GM21825 (cell line): ENCODE measurements at regions not wholly inside any gene's neighbourhood (a gene's known extent, or its start where the extent isn't known, plus 50 kb on each side); places are given as distances from the start of the nearest gene placed in this dataset.

Experiments
- ATAC-seq: cut with Tn5 transposase; IDR thresholded peaks from one replicate; pipeline ENCODE4 v1.9.1; 2021; ENCODE audit warnings: mild to moderate bottlenecking, moderate library complexity; ENCODE audit not compliant: unreplicated experiment

DNA sequence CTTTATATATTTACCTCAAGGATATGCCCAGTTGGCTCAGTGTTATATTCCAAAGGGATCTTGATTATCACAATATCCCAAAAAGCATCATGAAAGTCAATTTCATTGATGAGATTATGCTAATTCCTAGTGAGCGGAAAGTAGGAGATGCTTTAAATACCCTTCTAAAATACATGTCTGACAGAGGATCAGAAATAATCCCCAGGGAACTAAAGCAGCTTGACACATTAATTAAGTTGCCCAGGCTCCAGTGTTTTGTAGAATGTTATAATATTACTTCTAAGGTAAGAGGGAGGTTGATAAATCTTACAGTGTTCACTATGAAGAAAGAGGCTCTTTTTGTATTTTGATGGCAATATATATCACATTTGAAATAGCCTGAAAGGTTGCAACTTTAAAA lies 767.5 kb upstream of the ROBO1 start:
- ATAC-seq = no peak

DNA sequence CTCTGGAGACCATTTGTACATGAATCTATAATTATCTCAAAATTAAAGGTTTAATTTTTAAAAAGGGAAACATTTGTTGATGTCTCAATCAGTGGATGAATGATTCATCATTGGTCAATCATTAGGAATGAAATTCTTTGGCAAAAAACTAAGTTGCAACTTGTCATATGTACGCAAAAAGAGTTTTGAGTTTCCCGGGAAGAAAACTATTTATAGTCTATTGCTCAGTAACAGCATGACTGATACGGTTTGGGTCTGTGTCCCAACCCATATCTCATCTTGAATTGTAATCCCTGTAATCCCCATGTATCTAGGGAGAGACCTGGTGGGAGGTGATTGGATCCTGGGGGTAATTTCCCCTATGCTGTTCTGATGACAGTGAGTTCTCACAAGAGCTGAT lies 765.8 kb upstream of the ROBO1 start:
- no peak for ATAC-seq

DNA sequence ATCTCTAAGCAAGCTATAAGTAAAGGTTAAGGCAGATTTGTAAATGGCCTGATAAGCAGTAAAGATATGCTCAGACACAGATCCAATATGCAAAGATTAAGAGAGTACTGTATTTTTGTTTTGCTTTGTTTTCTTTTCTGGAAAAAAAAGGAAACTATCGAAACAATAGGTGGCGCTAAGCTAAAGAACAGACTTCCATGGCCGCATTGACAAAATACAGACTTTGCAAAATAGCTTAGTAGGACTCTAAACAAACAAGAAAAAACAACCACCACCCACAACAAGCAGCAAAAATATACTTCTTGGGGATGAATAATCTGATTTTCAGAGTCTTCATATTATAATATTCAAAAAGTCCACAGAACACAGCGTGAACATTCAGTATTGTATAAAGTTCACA lies 758.4 kb upstream of the ROBO1 start:
- ATAC-seq = no peak

DNA sequence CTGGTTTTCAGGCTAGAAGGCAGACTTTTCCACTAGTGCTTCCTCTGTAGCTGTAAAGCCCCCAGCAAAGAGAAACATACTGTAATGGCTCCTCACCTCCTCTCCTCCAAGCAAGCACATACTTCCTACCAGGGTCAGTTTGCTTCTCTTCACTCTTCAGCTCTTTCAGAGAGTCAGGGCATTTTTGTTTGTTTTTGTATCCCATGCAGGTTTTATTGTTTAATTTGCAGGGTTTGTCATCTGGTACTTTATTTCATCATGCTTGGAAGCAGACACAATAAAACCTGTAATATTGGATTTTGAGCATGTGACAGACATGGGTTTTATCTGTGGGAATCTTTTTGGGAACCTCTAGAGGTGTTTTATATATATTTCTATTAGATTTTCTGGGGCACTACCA lies 753.3 kb upstream of the ROBO1 start:
- ATAC-seq = no peak

DNA sequence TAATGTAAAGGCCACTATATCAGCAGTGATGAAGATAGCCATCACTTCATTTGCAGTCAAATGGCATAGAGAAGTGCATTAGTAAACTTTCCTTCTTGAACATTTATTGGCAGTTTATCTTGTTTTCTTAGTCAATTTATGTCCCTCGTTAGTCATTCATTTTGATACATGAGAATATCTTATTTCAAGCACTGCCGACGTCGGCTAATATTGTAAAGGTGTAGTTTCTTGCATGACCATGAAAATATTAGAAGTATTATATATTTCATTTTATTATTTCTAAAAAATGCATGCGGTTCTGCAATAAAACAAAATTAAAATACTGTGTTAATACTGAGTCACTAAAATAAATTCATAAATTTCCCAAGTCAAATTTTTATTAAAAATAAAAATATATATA lies 751.6 kb upstream of the ROBO1 start:
- ATAC-seq = no peak

DNA sequence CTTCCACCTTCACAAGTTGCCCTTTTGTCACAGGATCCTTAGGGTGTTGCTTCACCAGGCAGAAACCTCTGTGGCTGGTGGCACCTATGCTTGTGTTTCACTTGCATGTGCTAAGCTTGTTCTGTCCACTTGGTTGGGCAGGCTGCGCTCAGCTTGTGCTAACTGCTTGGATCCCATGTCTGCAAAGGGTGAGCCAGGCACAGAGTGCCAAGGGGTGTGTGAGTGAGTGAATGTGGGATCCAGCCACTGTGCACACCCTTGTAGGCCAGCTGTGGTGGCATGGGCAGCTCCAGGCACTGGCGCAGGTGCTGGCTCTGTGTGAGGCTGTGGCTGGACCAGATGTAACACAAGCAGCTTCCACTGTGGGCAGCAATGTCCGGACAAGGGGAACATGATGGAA lies 728.7 kb upstream of the ROBO1 start:
- no peak for ATAC-seq

DNA sequence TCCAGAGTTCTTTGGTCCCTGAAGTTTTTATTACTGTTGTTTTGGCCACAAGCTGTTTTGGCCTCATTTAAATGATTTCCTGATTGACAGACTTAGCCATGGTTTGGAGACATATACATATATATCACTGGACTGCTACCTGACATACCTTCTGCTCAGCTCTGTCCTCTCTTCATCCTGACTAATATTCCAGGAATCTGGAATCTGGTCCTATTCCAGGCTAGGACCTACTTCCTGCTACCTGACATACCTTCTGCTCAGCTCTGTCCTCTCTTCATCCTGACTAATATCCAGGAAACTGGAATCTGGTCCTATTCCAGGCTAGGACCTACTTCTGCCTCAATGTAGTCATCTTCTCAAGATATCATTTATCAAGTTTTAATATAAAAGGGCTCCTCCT lies 724.4 kb upstream of the ROBO1 start:
- ATAC-seq = no peak

DNA sequence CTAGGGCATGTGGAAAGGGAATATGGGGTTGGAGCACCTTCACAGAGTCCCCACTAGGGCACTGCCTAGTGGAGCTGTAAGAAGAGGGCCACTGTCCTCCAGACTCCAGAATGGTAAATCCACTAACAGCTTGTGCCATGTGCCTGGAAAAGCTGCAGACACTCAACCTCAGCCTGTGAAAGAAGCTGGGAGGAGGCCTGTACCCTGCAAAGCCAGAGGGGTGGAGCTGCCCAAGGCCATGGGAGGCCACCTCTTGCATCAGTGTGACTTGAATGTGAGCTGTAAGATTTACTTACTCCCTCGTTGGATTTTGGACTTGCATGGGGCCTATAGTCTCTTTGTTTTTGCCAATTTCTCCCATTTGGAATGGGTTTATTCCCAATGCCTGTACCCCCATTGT lies 705.2 kb upstream of the ROBO1 start:
- no peak for ATAC-seq

DNA sequence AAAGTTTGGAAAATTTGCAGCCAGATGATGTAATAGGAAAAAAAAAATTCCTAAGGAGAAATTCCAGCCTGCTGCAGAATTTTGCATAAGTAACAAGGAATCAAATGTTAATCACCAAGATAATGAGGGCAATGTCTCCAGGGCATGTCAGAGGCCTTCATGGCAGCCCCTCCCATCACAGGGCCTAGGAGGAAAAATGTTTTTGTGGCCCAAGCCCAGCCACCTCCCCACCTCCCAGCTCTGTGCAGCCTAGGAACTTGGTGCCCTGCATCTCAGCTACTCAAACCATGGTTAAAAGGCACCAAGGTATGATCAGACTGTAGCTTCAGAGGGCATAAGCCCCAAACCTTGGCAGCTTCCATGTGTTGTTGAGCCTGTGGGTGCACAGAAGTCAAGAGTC lies 704.7 kb upstream of the ROBO1 start:
- ATAC-seq = no peak

DNA sequence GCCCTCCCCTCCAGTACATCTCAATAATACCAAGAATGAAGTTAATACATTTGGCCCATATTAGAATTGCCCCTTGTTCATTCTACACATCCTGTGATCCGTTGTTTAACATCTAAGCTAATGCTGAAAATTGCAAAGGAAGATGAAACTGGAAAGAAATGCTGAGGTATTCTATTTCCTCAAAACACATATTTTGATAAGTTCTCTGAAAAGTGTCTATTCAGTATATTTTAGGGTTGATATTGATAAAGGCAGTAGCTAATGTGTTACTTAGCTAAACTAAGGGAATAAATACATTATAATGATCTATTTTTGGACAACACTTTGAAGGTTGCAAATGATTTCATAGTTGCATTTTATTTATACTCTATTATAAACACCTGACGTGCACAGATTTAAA lies 702.6 kb upstream of the ROBO1 start:
- no peak for ATAC-seq

DNA sequence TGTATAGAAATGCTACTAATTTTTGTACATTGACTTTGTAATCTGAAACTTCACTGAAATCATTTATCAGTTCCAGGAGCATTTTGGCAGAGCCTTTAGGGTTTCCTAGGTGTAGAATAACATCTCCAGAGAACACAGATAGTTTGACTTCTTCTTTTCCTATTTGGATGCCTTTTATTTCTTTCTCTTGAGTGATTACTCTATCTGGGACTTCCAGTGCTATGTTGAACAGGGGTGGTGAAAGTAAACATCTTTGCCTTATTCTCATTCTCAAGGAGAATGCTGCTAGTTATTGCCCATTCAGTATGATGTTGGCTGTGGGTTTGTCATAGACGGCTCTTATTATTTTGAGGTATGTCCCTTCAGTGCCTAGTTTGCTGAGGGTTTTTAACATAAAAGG lies 697.9 kb upstream of the ROBO1 start:
- ATAC-seq = no peak

DNA sequence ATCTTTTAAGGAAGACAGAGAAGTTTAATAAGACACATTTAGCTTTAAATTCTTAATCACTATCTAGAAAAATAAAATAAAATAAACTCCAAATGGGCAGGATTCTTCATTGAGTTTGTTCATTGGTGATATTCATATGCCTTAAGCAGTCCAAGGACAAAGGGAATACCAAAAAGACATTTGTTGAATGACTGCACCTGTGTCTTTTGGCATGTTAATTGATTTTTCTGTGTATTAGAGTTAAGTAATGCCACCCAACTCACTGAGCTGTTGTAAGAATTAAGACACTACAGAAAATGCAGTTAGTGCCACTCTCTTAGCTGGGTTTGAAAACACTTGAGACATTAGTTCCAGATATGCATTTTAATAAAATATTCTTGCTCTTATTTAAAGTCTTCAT lies 683.6 kb upstream of the ROBO1 start:
- ATAC-seq = no peak

DNA sequence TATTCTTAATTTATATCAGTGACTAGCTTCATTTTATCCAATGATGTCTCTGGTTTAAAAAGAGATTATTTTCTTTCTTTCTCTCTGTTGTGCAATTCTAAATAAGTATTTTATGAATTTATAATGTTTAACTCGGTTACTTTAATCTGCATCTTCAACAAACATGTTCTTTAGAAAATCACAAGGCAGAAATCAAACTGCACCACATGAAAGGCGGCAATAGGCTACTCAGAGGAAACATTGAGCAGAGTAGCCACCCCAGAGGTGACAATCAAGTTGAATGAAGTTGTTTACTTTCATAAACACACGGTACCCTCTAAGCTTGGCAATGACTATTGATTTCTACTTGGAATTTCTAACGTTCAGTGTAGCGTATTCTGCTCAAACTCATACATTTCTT lies 677.8 kb upstream of the ROBO1 start:
- no peak for ATAC-seq

DNA sequence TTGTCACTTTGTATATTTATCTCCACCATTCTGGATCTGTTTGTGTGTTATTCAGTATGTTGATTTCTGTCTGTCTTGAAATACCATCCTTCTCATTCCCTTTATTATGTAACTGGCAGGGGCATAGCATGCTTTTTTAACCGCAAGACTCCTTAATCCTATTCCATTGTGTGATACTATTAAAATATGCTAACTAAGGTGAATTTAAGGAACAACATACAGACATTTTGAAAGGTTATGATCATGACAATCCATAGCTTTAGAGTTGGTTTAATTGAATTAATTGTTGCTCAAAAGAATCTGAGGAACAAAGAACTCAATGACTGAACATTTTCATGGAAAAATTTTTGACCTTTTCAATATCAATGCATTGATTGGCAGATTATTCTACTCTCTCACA lies 677.3 kb upstream of the ROBO1 start:
- no peak for ATAC-seq

DNA sequence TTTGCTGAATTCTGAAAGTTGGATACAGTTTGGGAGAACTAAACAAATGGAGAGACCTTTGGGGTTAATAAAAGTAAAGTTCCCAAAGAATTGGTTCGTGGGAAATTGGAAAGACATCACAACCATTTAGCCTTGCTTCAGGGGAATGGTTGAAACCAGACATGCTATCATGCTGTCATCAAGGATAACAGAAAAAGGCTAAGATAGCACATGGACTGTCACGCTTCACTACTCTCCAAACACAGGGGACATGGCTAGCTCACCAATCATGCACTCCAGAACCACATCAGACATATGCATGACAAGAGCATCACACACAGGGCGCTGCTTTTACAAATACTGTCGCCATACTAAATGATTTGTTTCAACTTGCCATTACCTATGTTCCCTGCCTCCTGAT lies 671.7 kb upstream of the ROBO1 start:
- no peak for ATAC-seq

DNA sequence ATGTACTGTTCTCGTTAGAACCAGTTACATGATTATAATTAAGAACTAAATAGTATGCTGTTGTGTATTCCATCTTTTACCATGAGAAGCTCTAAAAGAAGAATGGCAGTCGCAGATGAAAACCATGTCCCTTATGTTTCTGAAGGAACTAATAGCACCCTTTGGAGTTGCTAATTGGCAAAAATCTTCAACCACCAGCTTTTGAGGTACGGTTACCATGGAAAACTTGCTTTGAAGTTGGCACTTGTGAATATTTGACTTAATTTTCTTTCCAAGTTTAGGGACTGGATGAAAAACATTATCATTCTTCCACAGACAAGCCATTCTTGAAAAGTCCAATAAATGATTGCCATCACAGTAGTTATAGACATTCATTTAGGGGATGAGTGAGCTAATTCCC lies 666.6 kb upstream of the ROBO1 start:
- ATAC-seq = no peak

DNA sequence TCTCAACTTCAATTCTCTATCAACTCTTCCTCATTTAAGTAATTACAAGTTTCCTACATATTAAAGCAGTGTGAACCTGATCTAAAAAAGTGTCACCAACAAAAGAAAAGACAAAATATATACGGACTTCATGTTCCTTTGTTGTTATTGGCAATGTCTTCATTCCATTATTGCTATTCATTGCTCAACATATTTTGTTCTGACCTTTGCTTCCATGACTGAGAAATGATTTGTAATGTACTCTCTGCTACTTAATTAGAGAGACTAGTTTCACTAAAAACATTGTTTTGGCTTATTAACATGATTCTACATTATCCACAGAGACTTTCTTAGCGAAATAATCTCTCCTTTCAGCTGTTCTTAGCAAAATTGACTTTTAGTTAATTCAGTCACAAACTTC lies 657.2 kb upstream of the ROBO1 start:
- ATAC-seq = no peak

DNA sequence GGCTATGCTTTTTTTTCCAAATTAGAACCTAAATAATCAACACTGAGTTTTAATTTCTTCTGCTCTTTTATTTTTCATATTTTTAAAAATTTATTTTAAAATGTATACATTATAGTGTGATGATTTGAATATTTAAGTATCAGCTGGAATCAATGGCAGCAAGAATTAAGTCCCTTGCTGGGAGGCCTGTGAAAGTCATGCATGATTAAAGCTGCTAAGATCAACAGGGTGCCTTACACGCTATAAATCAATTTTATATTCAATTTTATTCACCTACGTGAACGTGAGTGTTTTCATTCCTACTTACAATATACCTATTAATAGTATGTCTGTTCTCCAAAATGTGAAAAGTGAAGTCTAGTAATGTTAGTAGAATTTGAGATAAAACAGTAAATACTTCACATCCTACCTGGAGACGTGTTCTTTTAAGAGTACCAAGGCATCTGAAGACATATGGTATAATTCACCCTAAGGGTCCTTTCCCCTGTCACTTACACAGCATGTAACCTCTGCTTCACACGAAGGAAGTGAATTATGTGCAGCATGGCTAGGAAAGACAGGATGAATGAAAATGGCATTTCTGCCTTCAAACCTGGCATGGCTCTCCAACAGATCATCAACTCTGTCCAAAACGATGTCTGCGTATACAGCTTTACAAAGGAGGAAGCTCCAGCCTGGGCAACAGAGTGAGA lies 640.4 kb upstream of the ROBO1 start:
- ATAC-seq = no peak

DNA sequence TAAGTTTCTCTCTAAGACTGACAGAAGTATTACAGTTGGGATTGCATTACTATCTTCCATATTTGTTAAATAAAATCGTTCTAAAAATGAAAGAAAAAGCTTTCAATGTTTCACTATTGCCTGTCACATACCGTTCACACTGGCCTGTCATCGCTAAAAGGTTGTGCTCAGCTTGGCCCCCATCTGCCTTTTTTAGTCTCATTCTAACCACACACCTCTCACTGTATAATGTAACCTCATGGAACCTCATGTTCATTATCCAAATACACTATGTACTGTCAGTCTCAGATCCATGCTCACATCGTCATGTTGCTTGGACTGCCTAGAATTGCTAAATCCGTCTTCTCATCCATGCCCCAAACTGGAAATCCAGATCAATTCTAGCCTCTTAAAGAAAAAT lies 637.8 kb upstream of the ROBO1 start:
- no peak for ATAC-seq

DNA sequence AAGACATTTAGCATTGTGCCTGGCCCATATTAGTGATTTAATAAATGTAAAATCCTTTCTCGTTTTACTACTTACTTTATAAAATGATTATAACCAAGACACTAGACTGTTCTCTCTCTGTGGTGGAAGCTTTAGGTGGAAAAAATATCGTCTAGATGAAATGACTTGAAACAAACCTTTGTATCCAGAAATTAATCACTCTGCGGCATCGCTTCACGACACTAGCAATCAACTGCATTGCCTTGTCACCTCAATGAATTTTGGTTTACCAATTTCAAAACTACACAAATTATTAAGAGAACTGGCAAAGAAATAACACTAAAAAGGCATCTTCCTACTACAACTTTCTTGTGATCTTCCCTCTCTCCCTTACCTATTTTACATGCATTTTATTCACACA lies 627.2 kb upstream of the ROBO1 start:
- ATAC-seq = no peak

DNA sequence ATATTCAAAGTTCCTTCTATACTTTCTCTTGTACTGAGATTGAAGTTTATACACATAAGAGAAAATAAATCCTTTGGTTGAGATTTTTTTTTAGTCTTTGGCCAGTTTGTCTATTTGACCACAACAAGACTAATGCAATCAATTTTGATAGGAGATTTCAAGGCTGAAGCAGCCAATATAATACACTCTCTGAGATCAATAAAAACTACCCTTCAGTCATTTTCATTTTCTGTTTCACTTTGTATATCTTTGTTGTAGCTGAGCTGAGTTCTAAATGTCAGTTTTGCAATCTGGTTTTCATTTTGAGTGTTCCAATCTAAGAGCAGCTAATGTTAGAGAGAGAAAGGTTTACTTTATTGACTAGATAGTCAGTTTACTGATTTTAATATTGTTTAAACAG lies 623.8 kb upstream of the ROBO1 start:
- no peak for ATAC-seq

DNA sequence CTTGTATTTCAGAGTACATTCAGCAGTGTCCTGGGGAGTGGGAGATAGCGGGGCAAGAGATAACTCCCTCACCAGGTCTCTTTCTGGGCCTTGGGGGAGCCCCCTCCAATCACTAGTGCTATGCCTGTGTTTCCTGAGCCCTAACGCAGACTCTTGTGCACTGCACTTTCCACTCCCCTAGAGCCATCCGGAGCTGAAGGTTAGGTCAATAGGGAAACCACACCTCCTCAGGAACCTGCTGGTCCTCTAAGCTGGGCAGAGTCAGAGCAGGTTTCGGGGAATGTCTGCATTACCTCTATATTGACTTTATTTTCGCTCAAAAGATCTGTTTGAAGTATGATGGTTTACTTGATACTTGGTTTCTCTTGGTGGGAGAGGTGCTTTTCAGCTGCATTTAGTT lies 617.0 kb upstream of the ROBO1 start:
- ATAC-seq = no peak

DNA sequence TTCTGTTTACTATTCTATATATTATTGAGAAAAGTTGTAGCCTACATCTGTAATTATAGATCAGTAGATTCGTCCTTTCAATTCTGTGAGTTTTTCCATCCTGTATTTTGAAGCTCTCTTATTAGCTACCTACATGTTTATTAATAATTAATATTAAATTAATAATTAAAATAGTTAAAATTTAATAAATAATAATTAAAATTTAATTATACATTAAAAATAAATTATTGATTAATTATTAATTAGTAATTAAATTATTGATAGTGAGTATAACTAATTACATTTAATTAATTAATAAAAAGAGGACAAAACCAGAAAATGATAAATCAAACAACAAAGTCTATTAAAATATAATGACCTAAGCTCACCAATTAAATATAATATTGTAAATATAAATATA lies 606.6 kb upstream of the ROBO1 start:
- no peak for ATAC-seq

DNA sequence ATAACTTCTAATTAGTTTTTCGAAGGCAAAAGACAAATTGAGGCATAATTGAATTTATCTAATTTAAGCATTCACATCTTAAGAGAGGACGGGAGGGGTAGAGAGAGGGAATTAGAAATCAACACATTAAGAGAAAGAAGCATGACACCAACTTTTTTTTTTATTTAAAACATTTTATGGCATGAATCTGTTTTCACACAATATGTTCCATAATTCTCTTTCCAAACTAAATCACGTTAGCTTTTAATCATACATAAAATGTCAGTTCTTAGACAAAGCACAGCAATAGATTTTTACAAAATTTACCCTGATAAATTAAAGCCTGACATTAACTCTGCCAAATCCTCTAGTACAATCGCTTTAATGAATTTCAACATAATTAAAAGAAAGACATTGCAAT lies 600.8 kb upstream of the ROBO1 start:
- no peak for ATAC-seq
